Vagina (tissue), 2 donors: ENCODE measurements at regions not wholly inside any gene's neighbourhood (a gene's known extent, or its start where the extent isn't known, plus 50 kb on each side); places are given as distances from the start of the nearest gene placed in this dataset.

Experiments
- DNase-seq, 2 donors: peaks; one replicate each; pipeline ENCODE4 v3.0.0-alpha.2; 2017; ENCODE audit errors: extremely low spot score in 2 of 2
- H3K27ac ChIP-seq: fragments of 200-600 bp; sonication (generic); one replicate; pipeline ENCODE4 v1.5.1; 2019
- H3K27me3 ChIP-seq: fragments of 200-600 bp; sonication (generic); one replicate; pipeline ENCODE4 v1.5.1; 2019
- H3K36me3 ChIP-seq, 2 donors: fragments of 200-600 bp; sonication (generic); one replicate each; pipeline ENCODE4 v1.5.1; 2017 to 2019
- H3K4me1 ChIP-seq: fragments of 200-600 bp; sonication (generic); one replicate; pipeline ENCODE4 v1.5.1; 2019
- H3K4me3 ChIP-seq, 2 donors: fragments of 200-600 bp; sonication (generic); 1 replicate in 1 of 2; 2 replicates in 1 of 2; pipeline ENCODE4 v1.5.1; 2016 to 2019
- H3K9me3 ChIP-seq: fragments of 200-600 bp; sonication (generic); one replicate; pipeline ENCODE4 v1.5.1; 2019
- POLR2A ChIP-seq, 2 donors: fragments of 450-650 bp; IDR thresholded peaks; one replicate each; pipeline ENCODE4 v1.6.1; 2017; ENCODE audit warnings: antibody characterized with exemption in 2 of 2, mild to moderate bottlenecking in 2 of 2, moderate library complexity in 2 of 2
- POLR2AphosphoS5 ChIP-seq, 2 donors: sonication (generic); formaldehyde crosslinking; IDR thresholded peaks; one replicate each; pipeline ENCODE4 v1.9.0; 2017; ENCODE audit warnings: antibody characterized with exemption in 2 of 2, mild to moderate bottlenecking in 2 of 2, low read depth in 1 of 2; ENCODE audit not compliant: insufficient read depth in 1 of 2
- intact Hi-C: fragments of 100-400 bp; cut with DNase I; formaldehyde crosslinking; loops from one replicate; pipeline ENCODE4 v1.15.1; 2023
- TF ChIP-seq, protein P1 (sequence below), 3 experiments: fragments of 450-650 bp in 2 of 3; fragments of 200-600 bp in 1 of 3; sonication (generic) in 1 of 3; IDR thresholded peaks; one replicate each; pipeline ENCODE4 v1.5.1; 2017 to 2019; ENCODE audit warnings: antibody characterized with exemption in 3 of 3, mild to moderate bottlenecking in 2 of 3, moderate library complexity in 2 of 3

DNA sequence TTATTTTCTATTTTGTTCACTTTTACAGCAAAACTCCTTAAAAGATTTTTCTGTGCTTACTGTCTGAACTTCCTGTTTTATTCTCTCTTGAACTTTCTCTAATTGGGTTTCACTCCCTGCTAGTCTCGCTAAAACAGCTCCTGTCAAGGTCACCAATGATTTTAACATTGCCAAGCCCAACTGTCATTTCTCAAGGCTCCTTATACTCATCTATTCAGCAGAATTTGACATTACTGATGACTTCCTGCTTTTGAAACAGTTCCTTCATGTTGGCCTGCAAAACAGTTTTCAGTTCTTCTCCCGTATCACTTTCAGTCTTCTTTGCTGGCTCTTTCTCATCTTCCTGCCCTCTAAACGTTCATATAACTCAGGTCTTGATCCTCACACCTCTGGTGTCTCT, 268.5 kb upstream of the USP15 start:
- no peaks in the 10 kb centered on the region for H3K9me3 ChIP-seq
- intact Hi-C loops: no loop called here
- H3K4me1 ChIP-seq: no peaks in the 10 kb centered on the region
- TF ChIP-seq POLR2AphosphoS5 (IDR thresholded peaks at IDR 0.05; ENCODE audit: insufficient read depth in 1 of 2, low read depth in 1 of 2): no peak
- TF ChIP-seq, protein P1, sequence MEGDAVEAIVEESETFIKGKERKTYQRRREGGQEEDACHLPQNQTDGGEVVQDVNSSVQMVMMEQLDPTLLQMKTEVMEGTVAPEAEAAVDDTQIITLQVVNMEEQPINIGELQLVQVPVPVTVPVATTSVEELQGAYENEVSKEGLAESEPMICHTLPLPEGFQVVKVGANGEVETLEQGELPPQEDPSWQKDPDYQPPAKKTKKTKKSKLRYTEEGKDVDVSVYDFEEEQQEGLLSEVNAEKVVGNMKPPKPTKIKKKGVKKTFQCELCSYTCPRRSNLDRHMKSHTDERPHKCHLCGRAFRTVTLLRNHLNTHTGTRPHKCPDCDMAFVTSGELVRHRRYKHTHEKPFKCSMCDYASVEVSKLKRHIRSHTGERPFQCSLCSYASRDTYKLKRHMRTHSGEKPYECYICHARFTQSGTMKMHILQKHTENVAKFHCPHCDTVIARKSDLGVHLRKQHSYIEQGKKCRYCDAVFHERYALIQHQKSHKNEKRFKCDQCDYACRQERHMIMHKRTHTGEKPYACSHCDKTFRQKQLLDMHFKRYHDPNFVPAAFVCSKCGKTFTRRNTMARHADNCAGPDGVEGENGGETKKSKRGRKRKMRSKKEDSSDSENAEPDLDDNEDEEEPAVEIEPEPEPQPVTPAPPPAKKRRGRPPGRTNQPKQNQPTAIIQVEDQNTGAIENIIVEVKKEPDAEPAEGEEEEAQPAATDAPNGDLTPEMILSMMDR (IDR thresholded peaks at IDR 0.05): no peak
- H3K36me3 ChIP-seq: no peaks in the 10 kb centered on the region
- no peak overlapping the region for H3K4me3 ChIP-seq
- H3K27me3 ChIP-seq: no peaks in the 10 kb centered on the region
- DNase-seq: no peak
- no peak overlapping the region for H3K27ac ChIP-seq

DNA sequence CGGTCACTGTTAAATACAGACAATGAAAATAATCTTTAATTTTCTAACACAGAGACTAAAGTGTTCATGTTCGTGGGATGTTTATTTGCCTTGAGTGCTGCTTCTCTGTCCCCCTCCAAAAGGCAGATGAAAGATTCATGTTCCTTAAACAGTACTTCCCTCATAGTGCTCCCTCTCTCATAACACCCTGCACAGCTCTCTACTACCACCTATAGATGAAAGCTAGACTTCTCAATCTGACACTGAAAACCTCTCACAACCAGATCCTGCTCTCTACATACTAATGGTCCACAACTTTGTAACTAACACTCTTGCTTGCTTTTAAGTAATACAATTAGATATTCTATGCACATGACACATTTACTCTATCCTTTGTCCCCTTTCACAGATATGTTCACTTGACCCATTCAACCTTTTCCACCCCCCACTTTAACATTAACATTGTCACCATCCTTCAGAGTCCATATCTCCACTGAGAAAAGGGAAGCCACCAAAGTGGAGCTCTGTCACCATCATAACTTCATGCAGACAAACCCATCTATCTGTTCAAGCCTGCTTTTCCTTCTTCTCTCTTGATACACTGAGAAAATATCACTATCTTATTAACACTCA, 266.4 kb upstream of the USP15 start:
- TF ChIP-seq, protein P1 (IDR thresholded peaks at IDR 0.05): peak in 1 of 3 experiments; percentile 10
- no peak for TF ChIP-seq POLR2AphosphoS5 (IDR thresholded peaks at IDR 0.05; ENCODE audit: insufficient read depth in 1 of 2, low read depth in 1 of 2)
- intact Hi-C loops: no loop called here
- Histone ChIP-seq H3K9me3 (no peaks in the 10 kb centered on the region), H3K36me3 (no peaks in the 10 kb centered on the region), H3K4me3 (no peak overlapping the region), H3K27me3 (no peaks in the 10 kb centered on the region), H3K4me1 (no peaks in the 10 kb centered on the region), H3K27ac (no peak overlapping the region)
- DNase-seq: no peak

DNA sequence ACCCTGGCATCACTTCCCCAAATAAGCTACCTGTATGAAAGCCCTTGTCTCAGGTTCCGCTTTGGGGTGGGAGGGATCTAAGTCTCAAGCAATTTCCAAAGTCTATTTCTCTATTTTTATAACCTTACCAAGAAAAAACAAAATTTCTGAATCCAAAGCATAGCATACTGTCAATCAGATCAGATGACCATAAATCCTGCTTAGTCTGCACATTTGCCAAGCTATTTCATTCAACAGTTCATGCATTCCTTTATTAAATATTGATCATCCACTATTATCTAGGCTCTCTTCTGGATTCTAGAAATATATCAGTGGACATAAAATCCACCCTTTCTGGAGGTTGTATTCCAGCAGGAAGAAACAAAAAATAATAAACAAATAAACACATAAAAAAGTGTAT, 263.5 kb upstream of the USP15 start:
- Histone ChIP-seq H3K27ac (no peak overlapping the region), H3K27me3 (no peaks in the 10 kb centered on the region), H3K9me3 (no peaks in the 10 kb centered on the region), H3K4me1 (no peaks in the 10 kb centered on the region), H3K4me3 (no peak overlapping the region), H3K36me3 (no peaks in the 10 kb centered on the region)
- intact Hi-C loops: no loop called here
- TF ChIP-seq, protein P1 (IDR thresholded peaks at IDR 0.05): no peak
- TF ChIP-seq POLR2AphosphoS5 (IDR thresholded peaks at IDR 0.05; ENCODE audit: insufficient read depth in 1 of 2, low read depth in 1 of 2): no peak
- no peak for TF ChIP-seq POLR2A (IDR thresholded peaks at IDR 0.05)
- no peak for DNase-seq

DNA sequence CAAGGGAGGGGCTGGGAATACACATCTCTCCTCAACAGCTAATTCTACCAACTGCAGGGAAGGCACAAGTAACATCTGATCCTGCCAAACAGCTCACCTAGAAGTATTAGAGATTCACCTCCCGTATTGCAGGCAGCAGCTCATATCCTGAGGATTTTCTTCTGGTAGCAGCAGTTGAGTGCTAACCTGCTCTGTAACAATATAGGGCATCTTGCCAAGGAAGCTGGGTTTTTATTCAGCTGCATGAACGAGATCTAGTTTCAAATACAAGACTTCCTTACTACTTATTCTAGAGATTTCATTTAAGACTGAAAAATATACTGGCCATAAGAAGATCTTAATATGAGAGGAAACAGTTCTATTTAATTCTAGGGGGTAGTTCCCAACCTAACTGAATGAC, 261.4 kb upstream of the USP15 start:
- no peaks in the 10 kb centered on the region for H3K27me3 ChIP-seq
- no peak overlapping the region for H3K27ac ChIP-seq
- DNase-seq: no peak
- TF ChIP-seq POLR2A (IDR thresholded peaks at IDR 0.05) (no peak), POLR2AphosphoS5 (IDR thresholded peaks at IDR 0.05; ENCODE audit: insufficient read depth in 1 of 2, low read depth in 1 of 2) (no peak)
- TF ChIP-seq, protein P1 (IDR thresholded peaks at IDR 0.05): no peak
- H3K4me1 ChIP-seq: no peaks in the 10 kb centered on the region
- no peaks in the 10 kb centered on the region for H3K9me3 ChIP-seq
- no peak overlapping the region for H3K4me3 ChIP-seq
- intact Hi-C loops: no loop called here
- H3K36me3 ChIP-seq: no peaks in the 10 kb centered on the region

DNA sequence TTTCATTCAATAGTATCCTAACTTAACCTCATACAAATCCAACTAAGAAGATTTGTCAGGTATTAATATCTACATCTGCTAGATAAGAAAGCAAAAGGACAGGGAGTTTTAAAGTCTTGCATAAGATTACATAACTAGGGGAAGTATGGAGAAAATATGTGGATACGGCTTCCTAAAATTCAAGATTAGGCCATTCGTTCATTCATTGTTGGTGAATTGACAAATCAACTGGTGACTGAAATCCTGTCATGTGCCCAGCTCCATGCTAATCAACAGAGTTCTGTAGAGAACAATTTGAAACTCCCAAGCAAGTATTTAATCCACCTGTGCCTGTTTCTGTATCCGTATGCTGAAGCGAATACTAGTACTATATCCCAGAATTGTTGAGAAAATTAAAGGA, 260.9 kb upstream of the USP15 start:
- no peak overlapping the region for H3K27ac ChIP-seq
- DNase-seq: no peak
- no peaks in the 10 kb centered on the region for H3K4me1 ChIP-seq
- H3K4me3 ChIP-seq: no peak overlapping the region
- intact Hi-C loops: no loop called here
- no peak for TF ChIP-seq POLR2A (IDR thresholded peaks at IDR 0.05)
- TF ChIP-seq POLR2AphosphoS5 (IDR thresholded peaks at IDR 0.05; ENCODE audit: insufficient read depth in 1 of 2, low read depth in 1 of 2): no peak
- TF ChIP-seq, protein P1 (IDR thresholded peaks at IDR 0.05): no peak
- no peaks in the 10 kb centered on the region for H3K9me3 ChIP-seq
- no peaks in the 10 kb centered on the region for H3K27me3 ChIP-seq
- H3K36me3 ChIP-seq: no peaks in the 10 kb centered on the region
